ENCODE measurements at regions not wholly inside any gene's neighbourhood (a gene's known extent, or its start where the extent isn't known, plus 50 kb on each side); places are given as distances from the start of the nearest gene placed in this dataset.

- no peaks in the 10 kb centered on the region for H3K9me2 ChIP-seq (ENCODE audit: insufficient read depth)
- H3K9ac ChIP-seq (ENCODE audit: low read length): no peak overlapping the region
- H3K4me1 ChIP-seq (ENCODE audit: control insufficient read depth in 1 of 2, insufficient read depth in 2 of 2, low read length in 2 of 2): no peaks in the 10 kb centered on the region
- no peak overlapping the region for H2AFZ ChIP-seq (ENCODE audit: low read depth, low read length, poor library complexity, severe bottlenecking)
- no peak for ATAC-seq
- ChIA-PET POLR2A (no interaction called here), CTCF (no interaction called here), RAD21 (ENCODE audit: low non-redundant PET in 1 of 2, low total read pairs in 2 of 2, uncharacterized antibody in 2 of 2, unreplicated experiment in 2 of 2) (no interaction called here)
- no peak overlapping the region for H3K4me2 ChIP-seq (ENCODE audit: low read length)
- intact Hi-C loops (cut with micrococcal nuclease): no loop called here
- H3K36me3 ChIP-seq (ENCODE audit: control insufficient read depth in 1 of 2, insufficient read depth in 2 of 2, low read length in 2 of 2): no peaks in the 10 kb centered on the region
- no peak for DNase-seq (ENCODE audit: low read depth, low spot score)
- no peak overlapping the region for H3K4me3 ChIP-seq (replicated peaks in 1 of 2; ENCODE audit: low read depth in 1 of 2, low read length in 2 of 2)
- no peak overlapping the region for H3K27ac ChIP-seq (ENCODE audit: low read depth, low read length)
- H4K20me1 ChIP-seq (ENCODE audit: insufficient read depth): no peaks in the 10 kb centered on the region
- TF ChIP-seq ELF1 (IDR thresholded peaks at IDR 0.05; ENCODE audit: borderline replicate concordance, low read depth): no peak
- BruUV-seq (replicated peaks): no TSS peak
- H3K9me3 ChIP-seq (ENCODE audit: control insufficient read depth in 1 of 2, insufficient read depth in 1 of 2, low read depth in 1 of 2, low read length in 2 of 2): no peaks in the 10 kb centered on the region
- no peaks in the 10 kb centered on the region for H3K79me2 ChIP-seq (ENCODE audit: insufficient read depth, low read length)
- H3K27me3 ChIP-seq (ENCODE audit: insufficient read depth, low read length): peaks cover 5% of the 10 kb centered on the region; the same call in 1 of the 2 replicates
Measured at GRCh38 chr1:30345491-30346130, 377.8 kb downstream of the MATN1 start.

GRCh38 chr1:30343562-30343961 lies 379.8 kb downstream of the MATN1 start:
- Histone ChIP-seq H3K27me3 (ENCODE audit: insufficient read depth, low read length) (no peaks in the 10 kb centered on the region; the same call in 1 of the 2 replicates), H2AFZ (ENCODE audit: low read depth, low read length, poor library complexity, severe bottlenecking) (no peak overlapping the region), H3K4me2 (ENCODE audit: low read length) (no peak overlapping the region), H3K9me2 (ENCODE audit: insufficient read depth) (no peaks in the 10 kb centered on the region), H3K4me3 (replicated peaks in 1 of 2; ENCODE audit: low read depth in 1 of 2, low read length in 2 of 2) (no peak overlapping the region), H3K27ac (ENCODE audit: low read depth, low read length) (no peak overlapping the region), H4K20me1 (ENCODE audit: insufficient read depth) (no peaks in the 10 kb centered on the region), H3K79me2 (ENCODE audit: insufficient read depth, low read length) (no peaks in the 10 kb centered on the region), H3K9me3 (ENCODE audit: control insufficient read depth in 1 of 2, insufficient read depth in 1 of 2, low read depth in 1 of 2, low read length in 2 of 2) (no peaks in the 10 kb centered on the region), H3K9ac (ENCODE audit: low read length) (no peak overlapping the region), H3K36me3 (ENCODE audit: control insufficient read depth in 1 of 2, insufficient read depth in 2 of 2, low read length in 2 of 2) (no peaks in the 10 kb centered on the region), H3K4me1 (ENCODE audit: control insufficient read depth in 1 of 2, insufficient read depth in 2 of 2, low read length in 2 of 2) (no peaks in the 10 kb centered on the region)
- ATAC-seq (no peak), DNase-seq (ENCODE audit: low read depth, low spot score) (no peak)
- CTCF ChIA-PET: no interaction called here
- intact Hi-C loops (cut with micrococcal nuclease): no loop called here
- TF ChIP-seq EZH2phosphoT487 (IDR thresholded peaks at IDR 0.05; ENCODE audit: borderline replicate concordance) (no peak), POLR2AphosphoS5 (IDR thresholded peaks at IDR 0.05; ENCODE audit: low read depth, low read length) (no peak), ELF1 (IDR thresholded peaks at IDR 0.05; ENCODE audit: borderline replicate concordance, low read depth) (no peak), ATF3 (IDR thresholded peaks at IDR 0.05) (no peak), CEBPB (IDR thresholded peaks at IDR 0.05; ENCODE audit: low read depth) (no peak), ZFX (IDR thresholded peaks at IDR 0.05) (no peak), SRF (IDR thresholded peaks at IDR 0.05; ENCODE audit: low read depth) (no peak), SP1 (IDR thresholded peaks at IDR 0.05; ENCODE audit: low read depth) (no peak), ZNF274 (IDR thresholded peaks at IDR 0.05; ENCODE audit: low read depth, low read length) (no peak), FOSL1 (IDR thresholded peaks at IDR 0.05; ENCODE audit: low read depth) (no peak)
- no TSS peak for BruUV-seq (replicated peaks)
- RAD21 ChIA-PET (ENCODE audit: low non-redundant PET in 1 of 2, low total read pairs in 2 of 2, uncharacterized antibody in 2 of 2, unreplicated experiment in 2 of 2): no interaction called here
- POLR2A ChIA-PET: no interaction called here

All from HCT116 (cell line).